Occipital lobe (tissue), 2 donors: ENCODE measurements at regions not wholly inside any gene's neighbourhood (a gene's known extent, or its start where the extent isn't known, plus 50 kb on each side); places are given as distances from the start of the nearest gene placed in this dataset. TPM values are rescaled to one million over a fixed set of nuclear protein-coding genes. Genes with fewer than 3 reads are reported as not detected.

Source experiments
- DNase-seq: peaks from one replicate; lab custom pipeline; 2025; lab: John Stamatoyannopoulos, UW
- small RNA-seq: library from RNA; depleted of rRNA; stranded (forward); fragments of <200 nt; gene quantifications from one replicate; pipeline ENCODE3, GENCODE V24; 2014

- no peak for DNase-seq
Observed at GRCh38 chrX:150293311-150294013, 69.7 kb upstream of the MAMLD1 start.

GRCh38 chrX:150298841-150299551, 64.1 kb upstream of the MAMLD1 start:
- DNase-seq = no peak

GRCh38 chrX:150299579-150299978, 63.5 kb upstream of the MAMLD1 start:
- DNase-seq = no peak

- DNase-seq = no peak
Observed at GRCh38 chrX:150303386-150304097, 59.6 kb upstream of the MAMLD1 start.

- DNase-seq = no peak
Observed at GRCh38 chrX:150306002-150306401, 57.1 kb upstream of the MAMLD1 start.

- DNase-seq = no peak
Observed at GRCh38 chrX:150308041-150308440, 55.1 kb upstream of the MAMLD1 start.

- no peak for DNase-seq
Observed at GRCh38 chrX:150308532-150309157, 54.5 kb upstream of the MAMLD1 start.

- no peak for DNase-seq
Observed at GRCh38 chrX:150310417-150310816, 52.7 kb upstream of the MAMLD1 start.

- DNase-seq = no peak
Observed at GRCh38 chrX:150310881-150311280, 52.2 kb upstream of the MAMLD1 start.

GRCh38 chrX:150312931-150313330, 50.2 kb upstream of the MAMLD1 start:
- no peak for DNase-seq

Small RNA genes in the stretch of these regions (small RNA-seq; reads per million reads assigned to genes)
- not detected for gene MIR2114
